ENCODE measurements at regions not wholly inside any gene's neighbourhood (a gene's known extent, or its start where the extent isn't known, plus 50 kb on each side); places are given as distances from the start of the nearest gene placed in this dataset.

DNA sequence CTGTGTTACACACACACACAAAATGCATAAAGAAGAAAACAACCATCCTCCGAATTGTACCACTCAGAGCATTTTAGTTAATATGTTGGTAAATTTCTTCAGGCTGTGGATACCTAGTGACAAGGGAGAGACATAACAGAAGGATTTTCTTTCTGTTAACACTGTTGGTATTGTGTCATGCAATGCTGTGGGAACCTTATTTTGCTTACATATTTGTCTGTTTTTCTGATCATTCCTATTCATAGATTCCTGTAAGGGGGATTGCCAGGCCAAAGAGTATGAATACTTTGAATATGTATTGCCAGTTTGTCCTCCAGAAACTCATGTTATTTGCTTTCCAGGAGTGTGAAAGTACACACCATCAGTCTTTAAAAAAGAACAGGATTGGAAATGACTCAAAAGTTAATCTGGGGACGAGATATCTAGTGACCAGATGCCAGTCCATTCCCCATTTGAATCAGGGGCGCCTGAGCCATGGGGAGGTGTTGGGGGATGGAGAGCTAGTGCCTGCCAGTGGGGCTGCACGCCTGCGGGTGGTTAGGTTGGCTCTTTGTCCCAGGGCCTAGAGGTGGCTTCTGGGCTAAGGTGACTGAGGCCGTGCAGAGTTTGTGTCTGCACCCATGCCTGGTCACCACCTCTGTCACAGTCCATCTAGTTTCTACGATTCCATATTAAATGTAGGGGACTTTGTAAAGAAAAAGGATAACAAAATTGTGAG is 142.0 kb downstream of the PTPN20 start:
- no peak for DNase-seq (ENCODE audit: low spot score)

- DNase-seq (ENCODE audit: low spot score) = no peak
These were observed 143.7 kb downstream of the PTPN20 start for GRCh38 chr10:47054974-47055373.

- DNase-seq (ENCODE audit: low spot score) = no peak
These were observed 144.4 kb downstream of the PTPN20 start for GRCh38 chr10:47055386-47056246.

DNA sequence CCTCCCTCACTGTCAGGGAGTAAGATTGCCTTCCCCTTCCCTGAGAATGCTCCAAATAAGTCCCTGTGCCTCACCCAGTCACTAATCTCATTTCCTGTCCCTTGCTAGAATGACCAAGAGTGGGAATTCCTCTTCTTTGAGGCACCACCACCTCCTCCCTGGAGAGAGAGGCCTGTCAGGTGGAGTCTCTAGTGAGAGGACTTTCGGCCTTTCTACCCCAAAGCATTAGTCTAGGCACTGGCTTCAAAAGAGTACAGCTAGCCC is 145.0 kb downstream of the PTPN20 start:
- no peak for DNase-seq (ENCODE audit: low spot score)

DNA sequence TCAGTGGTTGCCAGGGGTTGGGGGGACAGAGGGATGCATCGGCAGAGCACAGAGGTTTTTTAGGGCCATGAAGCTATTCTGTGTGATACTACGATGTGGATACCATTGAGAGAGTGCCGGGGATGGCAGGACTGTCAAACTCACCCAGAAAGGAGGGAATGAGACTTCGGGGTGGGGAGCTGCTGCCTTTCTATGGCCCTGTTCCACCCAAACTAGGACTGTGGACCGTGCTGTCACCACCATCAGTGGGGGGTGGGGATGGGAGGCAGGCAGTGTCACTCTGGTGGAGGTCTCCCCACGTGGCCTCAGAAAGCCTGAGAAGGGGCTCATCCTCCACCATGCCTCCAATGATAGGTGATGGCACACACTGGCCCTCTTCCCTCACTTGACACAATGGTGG is 146.2 kb downstream of the PTPN20 start:
- no peak for DNase-seq (ENCODE audit: low spot score)

DNA sequence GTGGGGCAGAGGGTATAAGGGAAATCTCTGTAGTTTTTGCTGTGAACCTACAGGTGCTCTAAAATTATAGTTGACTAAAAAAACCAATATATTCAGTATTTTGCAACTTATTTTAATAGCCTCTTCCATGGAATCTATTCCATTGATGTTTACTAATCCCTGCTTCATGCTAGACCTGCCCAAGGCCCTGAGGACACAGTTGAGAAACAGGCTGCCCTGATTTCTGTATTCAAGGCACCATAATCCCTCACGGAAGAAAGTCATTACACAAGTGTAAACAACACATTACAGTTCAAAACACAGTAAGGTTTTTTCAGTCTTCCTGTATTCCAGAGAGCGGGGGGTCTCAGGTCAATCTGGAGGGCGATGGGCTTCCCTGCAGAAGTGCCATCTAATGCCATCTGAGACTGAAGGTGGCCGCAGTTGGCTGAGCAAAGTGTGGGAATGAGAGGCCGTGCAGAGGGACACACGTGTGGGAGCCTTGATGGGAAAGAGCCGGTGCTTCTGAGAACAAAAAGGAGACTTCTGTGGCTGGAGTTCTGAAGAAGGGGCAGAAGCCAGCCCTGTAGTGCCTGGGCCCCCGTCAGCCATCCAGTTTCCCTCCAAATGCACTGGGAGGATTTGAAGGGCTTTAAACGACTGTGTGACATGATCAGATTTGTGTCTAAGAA is 146.9 kb downstream of the PTPN20 start:
- DNase-seq (ENCODE audit: low spot score) = no peak

DNA sequence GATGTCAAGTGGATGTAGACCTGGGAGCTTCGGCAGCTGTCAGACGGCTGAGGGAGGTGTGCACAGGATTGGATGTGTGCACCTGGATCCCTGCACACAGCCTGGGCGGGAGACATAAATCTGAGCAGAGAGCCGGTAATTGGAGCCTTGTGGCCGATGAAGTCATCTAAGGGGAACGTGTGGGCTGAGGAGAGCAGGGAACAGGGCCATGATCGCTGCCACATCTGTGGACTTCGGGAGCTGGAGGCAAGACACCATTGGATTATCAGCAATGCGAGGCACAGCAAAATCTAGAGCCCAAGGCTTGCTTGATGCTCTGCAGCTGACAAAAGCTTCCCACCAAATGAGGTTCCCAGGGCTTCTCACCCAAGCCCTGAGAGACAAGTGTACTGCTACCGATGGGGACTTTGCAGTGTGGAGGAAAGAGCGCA is 147.7 kb downstream of the PTPN20 start:
- DNase-seq (ENCODE audit: low spot score) = no peak

DNA sequence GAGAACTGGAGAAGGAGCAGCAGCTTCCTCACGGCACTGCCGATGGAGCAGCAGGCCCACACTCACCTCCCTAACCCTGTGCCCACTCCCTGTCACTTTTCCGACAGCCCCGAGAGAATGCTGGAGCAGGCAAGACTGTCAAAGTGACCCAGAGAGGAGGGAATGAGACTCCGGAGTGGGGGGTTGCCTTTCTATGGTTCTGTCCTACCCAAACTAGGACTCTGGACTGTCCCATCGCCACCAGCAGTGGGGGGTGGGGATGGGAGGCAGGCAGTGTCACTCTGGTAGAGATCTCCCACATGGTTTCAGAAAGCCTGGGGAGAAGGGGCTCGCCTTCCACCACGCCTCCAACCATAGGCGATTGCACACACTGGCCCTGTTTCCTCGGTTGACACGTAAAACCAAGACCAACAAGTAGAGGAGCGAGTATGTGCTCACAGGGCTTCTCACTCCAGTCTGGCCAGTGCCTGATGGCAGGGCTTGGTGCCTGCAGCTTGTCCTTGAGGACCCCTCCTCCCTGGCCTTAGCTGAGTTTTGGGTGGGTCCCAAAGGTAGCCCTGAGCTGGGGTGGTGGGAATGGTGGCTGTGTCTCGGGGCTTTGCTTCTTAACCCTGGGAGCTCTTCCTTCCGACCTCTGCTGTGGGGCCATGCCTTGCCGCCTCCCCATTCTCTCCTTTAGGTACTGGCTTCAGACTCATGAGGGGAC is 148.5 kb downstream of the PTPN20 start:
- no peak for DNase-seq (ENCODE audit: low spot score)

DNA sequence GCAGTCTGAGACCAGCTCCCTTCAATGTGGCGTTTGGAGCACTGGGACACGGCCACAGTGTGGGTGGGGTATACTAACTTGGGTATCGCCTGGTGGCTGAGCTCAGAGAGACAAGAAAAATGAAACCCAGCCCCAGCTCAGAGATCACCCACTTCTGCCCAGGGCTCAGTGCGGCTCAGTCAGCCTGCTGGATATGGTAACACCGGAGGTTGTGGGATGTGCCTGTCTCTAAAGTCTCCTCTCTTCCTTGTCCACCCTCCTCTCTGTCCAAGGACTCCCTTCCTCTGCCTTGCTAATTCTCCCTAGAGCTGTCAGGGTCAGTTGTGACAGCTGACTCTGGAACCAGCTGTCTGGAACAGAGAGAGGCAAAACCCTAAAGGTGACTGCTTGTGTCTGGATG is 149.1 kb downstream of the PTPN20 start:
- DNase-seq (ENCODE audit: low spot score) = no peak

GRCh38 chr10:47060993-47061500 is 149.8 kb downstream of the PTPN20 start:
- no peak for DNase-seq (ENCODE audit: low spot score)

- no peak for DNase-seq (ENCODE audit: low spot score)
These were observed 150.5 kb downstream of the PTPN20 start for GRCh38 chr10:47061776-47062175.

DNA sequence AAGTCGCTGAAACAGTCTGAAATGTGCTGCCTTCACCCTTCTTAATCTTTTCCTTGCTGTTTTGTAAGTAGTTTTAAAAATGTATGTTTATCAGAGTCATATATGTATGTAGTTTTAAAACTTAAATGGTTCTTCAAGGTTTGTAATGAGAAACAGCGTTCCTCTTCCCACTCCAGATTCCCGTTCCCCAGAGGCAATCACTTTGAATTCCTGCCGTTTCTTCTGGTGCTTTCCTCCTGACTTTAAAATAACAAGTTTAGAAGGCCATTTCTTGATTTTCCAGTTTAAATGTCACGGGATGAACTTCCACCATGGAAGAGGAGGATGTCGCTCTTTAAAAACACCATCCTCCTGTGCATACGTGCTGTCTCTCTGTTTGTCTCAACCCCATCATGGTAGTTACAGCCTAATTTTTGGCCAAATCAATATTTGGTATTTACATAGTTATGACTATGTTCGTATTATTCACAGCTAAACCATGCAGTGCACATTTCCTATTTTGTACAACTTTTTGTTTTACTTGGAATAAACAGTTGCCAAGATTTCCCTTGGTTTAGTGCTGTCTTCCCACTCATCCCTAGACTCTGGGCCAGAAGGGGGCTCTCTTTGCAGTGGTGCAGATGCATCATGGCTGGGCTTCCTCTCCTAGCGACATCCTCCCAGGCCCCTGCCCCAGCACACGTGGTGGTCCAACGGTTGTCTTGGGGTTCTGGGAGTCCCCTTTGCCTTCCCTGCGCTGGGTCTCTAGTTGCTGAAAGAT is 151.4 kb downstream of the PTPN20 start:
- no peak for DNase-seq (ENCODE audit: low spot score)

DNA sequence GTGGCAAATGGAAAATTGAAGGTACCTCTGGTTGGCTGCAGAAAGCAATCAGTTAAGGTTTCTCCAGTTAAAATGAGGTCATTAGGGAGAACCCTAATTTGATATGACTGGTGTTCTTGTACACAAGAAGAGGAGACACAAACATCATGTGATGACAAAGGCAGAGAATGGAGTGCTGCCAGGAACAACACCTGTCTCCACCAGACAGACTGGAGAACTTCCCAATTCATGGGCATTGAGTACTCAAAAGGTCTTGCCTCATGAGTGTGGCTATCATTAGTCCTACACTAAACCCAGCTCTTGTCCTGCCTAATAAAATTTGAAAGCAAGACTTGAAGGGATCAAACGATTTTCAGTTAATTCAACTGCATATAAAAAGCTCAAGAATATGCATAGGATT is 152.6 kb downstream of the PTPN20 start:
- DNase-seq (ENCODE audit: low spot score) = no peak

DNA sequence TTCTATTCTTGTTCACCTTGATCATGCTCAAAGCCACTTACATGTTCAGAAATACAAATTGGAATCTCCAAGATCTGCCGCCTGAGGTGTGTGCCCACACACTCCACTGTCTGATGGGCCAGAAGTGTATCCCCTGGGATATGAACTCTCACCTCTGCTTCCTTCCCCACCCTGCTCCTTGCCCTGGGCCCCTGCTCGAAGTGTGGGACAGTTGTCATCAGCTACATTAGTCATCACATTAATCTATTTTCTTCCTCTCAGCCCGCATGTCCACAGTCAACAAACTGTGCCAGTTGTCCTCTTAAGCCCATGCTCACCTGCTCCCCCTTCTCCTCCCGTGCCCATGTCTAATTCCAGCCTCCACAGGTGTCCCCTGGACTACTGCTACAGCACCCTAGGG is 154.7 kb downstream of the PTPN20 start:
- no peak for DNase-seq (ENCODE audit: low spot score)

- DNase-seq (ENCODE audit: low spot score) = no peak
These were observed 157.0 kb downstream of the PTPN20 start for GRCh38 chr10:47067949-47068940.

DNA sequence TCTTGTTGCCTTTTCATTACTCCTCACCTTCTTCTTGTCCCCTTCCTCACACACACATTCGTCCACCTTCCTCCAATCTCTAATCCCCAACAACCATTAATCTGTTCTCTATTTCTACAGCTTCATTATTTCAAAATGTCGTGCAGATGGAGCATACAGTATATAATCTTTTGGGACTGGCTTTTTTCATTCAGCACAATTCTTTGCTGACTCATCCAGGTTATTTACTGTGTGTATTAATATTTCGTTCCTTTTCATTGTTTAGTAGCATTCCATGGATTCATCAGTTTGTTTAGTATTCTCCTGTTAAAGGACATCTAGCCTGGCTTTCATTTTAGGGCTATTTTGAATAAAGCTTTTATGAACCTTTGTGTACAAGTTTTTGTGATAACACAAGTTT is 159.3 kb downstream of the PTPN20 start:
- no peak for DNase-seq (ENCODE audit: low spot score)

- no peak for DNase-seq (ENCODE audit: low spot score)
These were observed 160.7 kb downstream of the PTPN20 start for GRCh38 chr10:47071891-47072290.

DNA sequence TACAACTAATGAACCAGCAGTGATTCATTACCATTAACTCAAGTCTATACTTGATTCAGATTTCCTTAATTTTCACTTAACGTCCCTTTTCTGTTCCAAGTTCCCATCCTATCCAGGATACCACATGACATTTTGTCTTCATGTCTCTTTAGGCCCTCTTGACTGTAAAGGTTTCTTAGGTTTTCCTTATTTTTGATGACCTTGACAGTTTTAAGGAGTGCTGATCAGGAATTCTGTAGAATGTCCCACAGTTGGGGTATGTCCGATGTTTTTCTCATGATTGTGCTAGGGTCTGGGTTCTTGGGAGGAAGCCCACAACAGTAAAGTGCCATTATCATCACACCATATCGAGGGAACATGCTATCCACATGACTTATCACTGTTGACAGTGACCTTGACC is 162.7 kb downstream of the PTPN20 start:
- DNase-seq (ENCODE audit: low spot score) = no peak

- DNase-seq (ENCODE audit: low spot score) = no peak
These were observed 165.7 kb downstream of the PTPN20 start for GRCh38 chr10:47076949-47077361.

DNA sequence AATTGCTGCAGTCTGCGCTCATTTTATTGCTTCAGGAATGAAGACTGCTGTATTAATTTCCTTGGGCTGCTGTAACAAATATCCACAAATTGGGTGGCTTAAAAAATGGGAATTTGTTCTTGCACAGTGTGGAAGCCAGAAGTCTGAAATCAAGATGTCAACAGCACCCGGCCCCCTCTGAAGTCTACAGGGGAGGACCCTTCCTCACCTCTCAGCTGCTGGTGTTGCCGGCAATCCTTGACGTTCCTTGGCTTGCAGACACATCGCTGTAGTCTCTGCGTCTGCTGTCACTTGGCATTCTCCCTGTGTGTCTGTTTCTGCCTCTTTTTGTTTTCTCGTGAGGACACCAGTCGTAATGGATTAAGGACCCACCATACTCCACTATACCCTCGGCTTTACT is 166.2 kb downstream of the PTPN20 start:
- no peak for DNase-seq (ENCODE audit: low spot score)
